ENCODE measurements at regions not wholly inside any gene's neighbourhood (a gene's known extent, or its start where the extent isn't known, plus 50 kb on each side); places are given as distances from the start of the nearest gene placed in this dataset.
A peak's percentile ranks its signal among the peaks of the same experiment; 100 is the strongest.

DNA sequence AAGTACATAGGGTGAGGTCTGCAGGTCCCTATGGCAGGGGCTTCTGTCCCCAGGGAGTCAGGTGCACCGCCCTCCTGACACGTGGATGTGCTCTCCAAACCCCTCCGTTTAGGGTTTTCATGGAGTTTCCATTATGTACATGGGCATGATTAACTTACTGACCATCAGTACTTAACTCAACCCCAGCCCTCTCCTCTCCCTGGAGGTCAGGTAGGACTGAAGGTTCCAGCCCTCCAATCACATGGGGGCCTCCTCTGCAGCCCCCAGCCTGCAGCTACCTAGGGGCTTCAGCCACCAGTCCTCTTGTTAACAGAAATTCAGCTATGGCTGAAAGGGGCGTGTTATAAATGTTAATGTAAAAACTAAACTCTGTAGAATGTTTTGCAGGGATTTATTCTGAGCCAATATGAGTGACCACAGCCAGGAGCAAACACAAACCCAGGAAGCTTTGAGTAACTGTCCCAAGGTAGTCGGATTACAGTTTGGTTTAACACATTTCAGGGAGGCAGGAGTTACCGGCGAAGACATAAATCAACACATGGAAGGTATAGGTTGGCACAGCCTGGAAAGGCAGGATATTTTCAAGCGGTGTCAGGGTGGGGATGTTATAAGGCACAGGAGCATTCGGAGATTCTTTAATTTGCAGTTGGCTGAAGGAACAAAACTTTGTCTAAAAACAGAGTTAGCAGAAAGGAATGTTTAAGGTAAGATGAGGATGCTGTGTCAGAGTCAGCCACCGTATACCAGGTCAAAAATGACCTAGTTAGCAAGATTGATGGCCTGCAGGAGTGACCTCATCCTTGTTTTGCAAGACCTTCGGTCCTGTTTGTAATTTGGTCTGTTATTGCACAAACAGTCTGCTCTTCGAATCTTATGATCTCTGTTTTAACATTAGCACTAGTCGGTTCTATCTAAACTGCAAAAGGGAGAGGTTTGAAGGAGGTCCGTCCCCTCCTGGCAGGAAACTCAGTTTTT lies 75.2 kb downstream of the TNFAIP2 start (continued):
- TF ChIP-seq, protein P1, sequence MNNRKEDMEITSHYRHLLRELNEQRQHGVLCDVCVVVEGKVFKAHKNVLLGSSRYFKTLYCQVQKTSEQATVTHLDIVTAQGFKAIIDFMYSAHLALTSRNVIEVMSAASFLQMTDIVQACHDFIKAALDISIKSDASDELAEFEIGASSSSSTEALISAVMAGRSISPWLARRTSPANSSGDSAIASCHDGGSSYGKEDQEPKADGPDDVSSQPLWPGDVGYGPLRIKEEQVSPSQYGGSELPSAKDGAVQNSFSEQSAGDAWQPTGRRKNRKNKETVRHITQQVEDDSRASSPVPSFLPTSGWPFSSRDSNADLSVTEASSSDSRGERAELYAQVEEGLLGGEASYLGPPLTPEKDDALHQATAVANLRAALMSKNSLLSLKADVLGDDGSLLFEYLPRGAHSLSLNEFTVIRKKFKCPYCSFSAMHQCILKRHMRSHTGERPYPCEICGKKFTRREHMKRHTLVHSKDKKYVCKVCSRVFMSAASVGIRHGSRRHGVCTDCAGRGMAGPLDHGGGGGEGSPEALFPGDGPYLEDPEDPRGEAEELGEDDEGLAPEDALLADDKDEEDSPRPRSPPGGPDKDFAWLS (CRISPR knock-in tag; IDR thresholded peaks at IDR 0.05; ENCODE audit: borderline replicate concordance), result no peak
- 0 out of 2 replicates have a peak, but pooled peaks have one; percentile 19 for TF ChIP-seq RXRB (CRISPR knock-in tag; IDR thresholded peaks at IDR 0.05; ENCODE audit: borderline replicate concordance)
- TF ChIP-seq CREB3 (CRISPR knock-in tag; IDR thresholded peaks at IDR 0.05), result no peak
- no peak for TF ChIP-seq FOXC1 (CRISPR knock-in tag; IDR thresholded peaks at IDR 0.05; ENCODE audit: borderline replicate concordance)
- TF ChIP-seq TBX3 (IDR thresholded peaks at IDR 0.05; ENCODE audit: borderline replicate concordance), result no peak
- no peak for TF ChIP-seq DMAP1 (CRISPR knock-in tag; IDR thresholded peaks at IDR 0.05)
- no peak for TF ChIP-seq ZBTB37 (CRISPR knock-in tag; IDR thresholded peaks at IDR 0.05)
- no peak for TF ChIP-seq KAT2B (IDR thresholded peaks at IDR 0.05; ENCODE audit: borderline replicate concordance, low read depth, low read length)
- no peak for TF ChIP-seq ETV5 (CRISPR knock-in tag; IDR thresholded peaks at IDR 0.05; ENCODE audit: borderline replicate concordance)
- TF ChIP-seq, protein P2, sequence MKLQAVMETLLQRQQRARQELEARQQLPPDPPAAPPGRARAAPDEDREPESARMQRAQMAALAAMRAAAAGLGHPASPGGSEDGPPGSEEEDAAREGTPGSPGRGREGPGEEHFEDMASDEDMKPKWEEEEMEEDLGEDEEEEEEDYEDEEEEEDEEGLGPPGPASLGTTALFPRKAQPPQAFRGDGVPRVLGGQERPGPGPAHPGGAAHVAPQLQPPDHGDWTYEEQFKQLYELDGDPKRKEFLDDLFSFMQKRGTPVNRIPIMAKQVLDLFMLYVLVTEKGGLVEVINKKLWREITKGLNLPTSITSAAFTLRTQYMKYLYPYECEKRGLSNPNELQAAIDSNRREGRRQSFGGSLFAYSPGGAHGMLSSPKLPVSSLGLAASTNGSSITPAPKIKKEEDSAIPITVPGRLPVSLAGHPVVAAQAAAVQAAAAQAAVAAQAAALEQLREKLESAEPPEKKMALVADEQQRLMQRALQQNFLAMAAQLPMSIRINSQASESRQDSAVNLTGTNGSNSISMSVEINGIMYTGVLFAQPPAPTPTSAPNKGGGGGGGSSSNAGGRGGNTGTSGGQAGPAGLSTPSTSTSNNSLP (IDR thresholded peaks at IDR 0.05; ENCODE audit: low read depth, low read length), result no peak
- no peak for TF ChIP-seq KDM4B (CRISPR knock-in tag; IDR thresholded peaks at IDR 0.05)
- TF ChIP-seq, protein P3, sequence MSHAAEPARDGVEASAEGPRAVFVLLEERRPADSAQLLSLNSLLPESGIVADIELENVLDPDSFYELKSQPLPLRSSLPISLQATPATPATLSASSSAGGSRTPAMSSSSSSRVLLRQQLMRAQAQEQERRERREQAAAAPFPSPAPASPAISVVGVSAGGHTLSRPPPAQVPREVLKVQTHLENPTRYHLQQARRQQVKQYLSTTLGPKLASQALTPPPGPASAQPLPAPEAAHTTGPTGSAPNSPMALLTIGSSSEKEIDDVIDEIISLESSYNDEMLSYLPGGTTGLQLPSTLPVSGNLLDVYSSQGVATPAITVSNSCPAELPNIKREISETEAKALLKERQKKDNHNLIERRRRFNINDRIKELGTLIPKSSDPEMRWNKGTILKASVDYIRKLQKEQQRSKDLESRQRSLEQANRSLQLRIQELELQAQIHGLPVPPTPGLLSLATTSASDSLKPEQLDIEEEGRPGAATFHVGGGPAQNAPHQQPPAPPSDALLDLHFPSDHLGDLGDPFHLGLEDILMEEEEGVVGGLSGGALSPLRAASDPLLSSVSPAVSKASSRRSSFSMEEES (CRISPR knock-in tag; IDR thresholded peaks at IDR 0.05), result peak; percentile 64; the same call in 1 of the 2 replicates
- TF ChIP-seq ZBTB8A (CRISPR knock-in tag; IDR thresholded peaks at IDR 0.05; ENCODE audit: borderline replicate concordance, low read depth), result no peak
- TF ChIP-seq SNAPC2 (CRISPR knock-in tag; IDR thresholded peaks at IDR 0.05), result no peak
- TF ChIP-seq CSRNP1 (CRISPR knock-in tag; IDR thresholded peaks at IDR 0.05), result no peak
- TF ChIP-seq ZNF782 (CRISPR knock-in tag; IDR thresholded peaks at IDR 0.05; ENCODE audit: borderline replicate concordance), result no peak
- TF ChIP-seq FLYWCH1 (CRISPR knock-in tag; IDR thresholded peaks at IDR 0.05), result no peak
- no peak for TF ChIP-seq BRCA1 (CRISPR knock-in tag; IDR thresholded peaks at IDR 0.05)
- no peak for TF ChIP-seq NFE2L1 (CRISPR knock-in tag; IDR thresholded peaks at IDR 0.05; ENCODE audit: borderline replicate concordance)

Data from HepG2 (cell line).